ENCODE measurements at regions not wholly inside any gene's neighbourhood (a gene's known extent, or its start where the extent isn't known, plus 50 kb on each side); places are given as distances from the start of the nearest gene placed in this dataset.

DNA sequence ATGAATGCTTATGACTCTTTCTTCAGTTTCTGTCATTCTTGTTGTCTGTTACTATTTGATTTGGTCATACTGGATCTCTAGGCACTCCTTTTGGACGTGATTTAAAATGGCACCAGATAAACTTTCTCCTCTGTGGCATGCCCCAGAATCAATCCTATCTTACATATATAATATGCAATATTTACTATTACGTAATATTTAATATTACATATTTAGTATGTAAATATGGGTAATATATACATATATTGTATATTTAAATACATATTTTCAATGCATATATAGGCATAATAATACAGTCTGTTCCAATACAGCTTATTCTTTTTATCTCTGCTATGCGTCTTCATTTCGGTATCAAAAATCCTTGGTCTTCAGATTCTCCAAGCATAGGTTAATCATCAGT is 104.4 kb upstream of the PRR20A start (continued):
- TF ChIP-seq, protein P1, sequence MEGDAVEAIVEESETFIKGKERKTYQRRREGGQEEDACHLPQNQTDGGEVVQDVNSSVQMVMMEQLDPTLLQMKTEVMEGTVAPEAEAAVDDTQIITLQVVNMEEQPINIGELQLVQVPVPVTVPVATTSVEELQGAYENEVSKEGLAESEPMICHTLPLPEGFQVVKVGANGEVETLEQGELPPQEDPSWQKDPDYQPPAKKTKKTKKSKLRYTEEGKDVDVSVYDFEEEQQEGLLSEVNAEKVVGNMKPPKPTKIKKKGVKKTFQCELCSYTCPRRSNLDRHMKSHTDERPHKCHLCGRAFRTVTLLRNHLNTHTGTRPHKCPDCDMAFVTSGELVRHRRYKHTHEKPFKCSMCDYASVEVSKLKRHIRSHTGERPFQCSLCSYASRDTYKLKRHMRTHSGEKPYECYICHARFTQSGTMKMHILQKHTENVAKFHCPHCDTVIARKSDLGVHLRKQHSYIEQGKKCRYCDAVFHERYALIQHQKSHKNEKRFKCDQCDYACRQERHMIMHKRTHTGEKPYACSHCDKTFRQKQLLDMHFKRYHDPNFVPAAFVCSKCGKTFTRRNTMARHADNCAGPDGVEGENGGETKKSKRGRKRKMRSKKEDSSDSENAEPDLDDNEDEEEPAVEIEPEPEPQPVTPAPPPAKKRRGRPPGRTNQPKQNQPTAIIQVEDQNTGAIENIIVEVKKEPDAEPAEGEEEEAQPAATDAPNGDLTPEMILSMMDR (IDR thresholded peaks at IDR 0.05; ENCODE audit: low read depth, low read length, missing input control), result no peak
- TF ChIP-seq RAD21 (IDR thresholded peaks at IDR 0.05), result no peak
- no peak for TF ChIP-seq NR2F2 (IDR thresholded peaks at IDR 0.05)
- TF ChIP-seq, protein P2, sequence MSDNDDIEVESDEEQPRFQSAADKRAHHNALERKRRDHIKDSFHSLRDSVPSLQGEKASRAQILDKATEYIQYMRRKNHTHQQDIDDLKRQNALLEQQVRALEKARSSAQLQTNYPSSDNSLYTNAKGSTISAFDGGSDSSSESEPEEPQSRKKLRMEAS (IDR thresholded peaks at IDR 0.05), result no peak
- no peak for TF ChIP-seq EGR1 (IDR thresholded peaks at IDR 0.05; ENCODE audit: low read depth in 2 of 2)
- no peak for TF ChIP-seq YY1 (IDR thresholded peaks at IDR 0.05)
- no peak for TF ChIP-seq HNF4A (conservative IDR thresholded peaks at IDR 0.05)
- TF ChIP-seq HNF4G (IDR thresholded peaks at IDR 0.05), result no peak

DNA sequence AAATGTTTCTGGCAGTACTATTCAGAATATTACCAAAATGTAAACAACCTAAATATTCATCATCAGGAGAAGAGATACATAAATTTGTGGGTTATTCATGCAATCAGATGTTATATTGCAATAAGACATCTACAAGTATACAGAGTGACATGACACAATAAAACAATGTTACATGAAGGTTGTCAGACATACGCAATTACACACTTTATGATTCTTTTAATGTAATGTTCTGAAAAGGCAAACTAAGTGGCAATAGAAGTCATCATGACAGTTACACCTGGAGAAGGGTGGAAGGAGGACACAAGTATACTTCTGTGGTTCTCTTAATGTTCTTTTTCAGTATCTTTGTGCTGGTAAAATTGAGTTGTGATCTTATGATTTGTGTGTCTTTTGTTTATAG is 95.8 kb upstream of the PRR20A start:
- peaks cover 0 to 11% (median 4%) of the 10 kb centered on the region in 4 donors for H3K4me1 ChIP-seq (ENCODE audit: control insufficient read depth in 4 of 4, insufficient read depth in 4 of 4, low read length in 3 of 4)
- no peak for DNase-seq (ENCODE audit: low spot score)
- WGBS, result 92% methylated on average over 1 of the region's 1 CpG
- H3K36me3 ChIP-seq (ENCODE audit: control insufficient read depth in 4 of 4, insufficient read depth in 3 of 4, low read depth in 1 of 4, low read length in 3 of 4), result no peaks in the 10 kb centered on the region
- no peaks in the 10 kb centered on the region for H3K27me3 ChIP-seq (ENCODE audit: control insufficient read depth in 4 of 4, insufficient read depth in 4 of 4, low read length in 3 of 4)
- TF ChIP-seq FOXA1 (IDR thresholded peaks at IDR 0.05) (no peak), GABPA (IDR thresholded peaks at IDR 0.05 in 1 of 2, conservative IDR thresholded peaks at IDR 0.05 in 1 of 2) (no peak), YY1 (IDR thresholded peaks at IDR 0.05) (no peak), ATF3 (IDR thresholded peaks at IDR 0.05) (no peak), RXRA (IDR thresholded peaks at IDR 0.05) (no peak), HNF4A (conservative IDR thresholded peaks at IDR 0.05) (no peak), TAF1 (conservative IDR thresholded peaks at IDR 0.05) (no peak), NR2F2 (IDR thresholded peaks at IDR 0.05) (no peak), HNF4G (IDR thresholded peaks at IDR 0.05) (no peak), FOXA2 (IDR thresholded peaks at IDR 0.05) (no peak), ZBTB33 (IDR thresholded peaks at IDR 0.05) (no peak), JUND (IDR thresholded peaks at IDR 0.05) (no peak)
- TF ChIP-seq, protein P2 (IDR thresholded peaks at IDR 0.05), result no peak
- TF ChIP-seq, protein P1 (IDR thresholded peaks at IDR 0.05; ENCODE audit: low read depth, low read length, missing input control), result no peak
- TF ChIP-seq, protein P3, sequence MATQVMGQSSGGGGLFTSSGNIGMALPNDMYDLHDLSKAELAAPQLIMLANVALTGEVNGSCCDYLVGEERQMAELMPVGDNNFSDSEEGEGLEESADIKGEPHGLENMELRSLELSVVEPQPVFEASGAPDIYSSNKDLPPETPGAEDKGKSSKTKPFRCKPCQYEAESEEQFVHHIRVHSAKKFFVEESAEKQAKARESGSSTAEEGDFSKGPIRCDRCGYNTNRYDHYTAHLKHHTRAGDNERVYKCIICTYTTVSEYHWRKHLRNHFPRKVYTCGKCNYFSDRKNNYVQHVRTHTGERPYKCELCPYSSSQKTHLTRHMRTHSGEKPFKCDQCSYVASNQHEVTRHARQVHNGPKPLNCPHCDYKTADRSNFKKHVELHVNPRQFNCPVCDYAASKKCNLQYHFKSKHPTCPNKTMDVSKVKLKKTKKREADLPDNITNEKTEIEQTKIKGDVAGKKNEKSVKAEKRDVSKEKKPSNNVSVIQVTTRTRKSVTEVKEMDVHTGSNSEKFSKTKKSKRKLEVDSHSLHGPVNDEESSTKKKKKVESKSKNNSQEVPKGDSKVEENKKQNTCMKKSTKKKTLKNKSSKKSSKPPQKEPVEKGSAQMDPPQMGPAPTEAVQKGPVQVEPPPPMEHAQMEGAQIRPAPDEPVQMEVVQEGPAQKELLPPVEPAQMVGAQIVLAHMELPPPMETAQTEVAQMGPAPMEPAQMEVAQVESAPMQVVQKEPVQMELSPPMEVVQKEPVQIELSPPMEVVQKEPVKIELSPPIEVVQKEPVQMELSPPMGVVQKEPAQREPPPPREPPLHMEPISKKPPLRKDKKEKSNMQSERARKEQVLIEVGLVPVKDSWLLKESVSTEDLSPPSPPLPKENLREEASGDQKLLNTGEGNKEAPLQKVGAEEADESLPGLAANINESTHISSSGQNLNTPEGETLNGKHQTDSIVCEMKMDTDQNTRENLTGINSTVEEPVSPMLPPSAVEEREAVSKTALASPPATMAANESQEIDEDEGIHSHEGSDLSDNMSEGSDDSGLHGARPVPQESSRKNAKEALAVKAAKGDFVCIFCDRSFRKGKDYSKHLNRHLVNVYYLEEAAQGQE (IDR thresholded peaks at IDR 0.05), result no peak
- no peak overlapping the region for H3K4me3 ChIP-seq (ENCODE audit: low read depth in 1 of 3, low read length in 3 of 3)
- no peak overlapping the region for H3K9ac ChIP-seq (ENCODE audit: low read depth in 1 of 2, low read length in 2 of 2)
- H3K27ac ChIP-seq (ENCODE audit: low read depth in 1 of 2, low read length in 2 of 2), result no peak overlapping the region
- peaks cover 0 to 3% (median under 1%) of the 10 kb centered on the region in 4 donors for H3K9me3 ChIP-seq (ENCODE audit: control insufficient read depth in 4 of 4, low read length in 3 of 4)
